Stromal cell of bone marrow (primary cell): ENCODE measurements at regions not wholly inside any gene's neighbourhood (a gene's known extent, or its start where the extent isn't known, plus 50 kb on each side); places are given as distances from the start of the nearest gene placed in this dataset.

Source experiments
- DNase-seq: peaks from one replicate; pipeline ENCODE4 v3.0.0-alpha.2; 2012; ENCODE audit warnings: low read depth

- DNase-seq = no peak
These were observed 115.2 kb upstream of the ITGA4 start for GRCh38 chr2:181341855-181342600.

GRCh38 chr2:181348107-181348837, 108.9 kb upstream of the ITGA4 start:
- no peak for DNase-seq

GRCh38 chr2:181352158-181352557, 105.0 kb upstream of the ITGA4 start:
- no peak for DNase-seq

GRCh38 chr2:181354626-181355025, 102.6 kb upstream of the ITGA4 start:
- peak; percentile 73 for DNase-seq

GRCh38 chr2:181356526-181357130, 100.6 kb upstream of the ITGA4 start:
- peak; percentile 3 for DNase-seq

DNA sequence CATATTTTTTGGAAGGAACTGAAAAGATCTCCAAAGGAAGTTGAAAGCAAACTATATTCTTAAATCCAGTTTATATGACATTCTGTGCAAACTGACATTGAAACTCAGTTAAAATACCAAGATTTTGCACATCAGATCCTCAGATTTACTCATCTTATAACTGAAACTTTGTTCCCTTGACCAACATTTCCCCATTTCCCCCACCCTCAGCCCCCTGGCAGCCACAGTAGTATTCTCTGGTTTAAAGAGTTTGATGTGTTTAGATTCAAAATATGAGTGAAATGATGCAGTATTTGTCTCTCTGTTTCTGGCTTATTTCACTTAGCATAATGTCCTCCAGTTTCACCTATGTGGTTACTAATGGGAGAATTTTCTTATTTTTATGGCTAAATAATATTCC, 99.2 kb upstream of the ITGA4 start:
- DNase-seq = no peak

- no peak for DNase-seq
These were observed 94.6 kb upstream of the ITGA4 start for GRCh38 chr2:181362561-181362960.

- no peak for DNase-seq
These were observed 94.0 kb upstream of the ITGA4 start for GRCh38 chr2:181363164-181363563.

DNA sequence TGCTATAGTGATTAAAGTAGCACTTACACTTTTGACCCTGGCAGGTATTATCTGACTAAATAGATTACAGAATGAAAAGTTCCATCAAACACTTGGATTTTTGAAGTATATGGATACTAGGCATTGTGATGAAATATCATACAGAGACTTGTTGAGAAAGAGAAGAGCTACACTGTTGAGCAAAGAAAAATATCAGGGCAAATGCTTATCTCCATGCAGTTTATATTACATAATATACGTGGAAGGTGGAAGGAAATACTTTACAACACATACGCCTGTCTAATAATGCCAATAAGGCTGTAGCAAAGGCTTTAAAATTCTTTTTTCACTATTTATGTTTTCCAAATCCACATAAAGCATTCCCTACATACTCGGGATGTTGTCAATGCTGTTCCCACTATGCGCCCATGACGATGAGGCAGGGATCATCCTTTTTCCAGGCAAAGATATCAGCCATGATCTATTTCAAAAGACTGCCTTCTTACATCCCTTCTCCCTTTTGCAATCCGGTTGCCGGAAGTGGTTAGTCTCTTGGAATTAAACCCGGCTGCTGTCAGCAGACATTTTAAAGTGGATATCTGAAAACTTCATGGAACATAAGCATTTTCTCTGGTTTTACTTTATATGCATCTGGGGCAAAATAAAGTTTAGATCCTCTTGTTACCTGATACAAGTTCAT, 92.6 kb upstream of the ITGA4 start:
- DNase-seq = peak; percentile 32

GRCh38 chr2:181366675-181367175, 90.5 kb upstream of the ITGA4 start:
- no peak for DNase-seq

DNA sequence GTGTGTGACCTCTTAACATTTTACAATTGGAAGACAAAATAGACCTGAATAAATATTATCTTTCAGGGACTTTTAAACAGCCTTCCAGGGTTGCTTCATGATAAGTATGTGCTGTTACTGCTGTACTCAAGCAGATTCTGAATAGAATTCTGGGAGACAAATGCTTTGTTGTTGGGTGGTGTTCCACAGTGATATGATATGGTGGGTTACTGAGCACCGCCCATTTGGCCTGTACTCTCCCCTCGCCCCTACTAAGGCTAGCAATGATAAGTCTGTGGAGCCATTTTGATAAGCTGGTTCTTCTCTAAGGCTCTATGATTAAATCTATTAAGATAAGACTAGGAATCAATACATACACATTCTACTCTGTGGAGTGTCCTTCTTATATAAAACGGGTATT, 89.8 kb upstream of the ITGA4 start:
- DNase-seq = no peak

DNA sequence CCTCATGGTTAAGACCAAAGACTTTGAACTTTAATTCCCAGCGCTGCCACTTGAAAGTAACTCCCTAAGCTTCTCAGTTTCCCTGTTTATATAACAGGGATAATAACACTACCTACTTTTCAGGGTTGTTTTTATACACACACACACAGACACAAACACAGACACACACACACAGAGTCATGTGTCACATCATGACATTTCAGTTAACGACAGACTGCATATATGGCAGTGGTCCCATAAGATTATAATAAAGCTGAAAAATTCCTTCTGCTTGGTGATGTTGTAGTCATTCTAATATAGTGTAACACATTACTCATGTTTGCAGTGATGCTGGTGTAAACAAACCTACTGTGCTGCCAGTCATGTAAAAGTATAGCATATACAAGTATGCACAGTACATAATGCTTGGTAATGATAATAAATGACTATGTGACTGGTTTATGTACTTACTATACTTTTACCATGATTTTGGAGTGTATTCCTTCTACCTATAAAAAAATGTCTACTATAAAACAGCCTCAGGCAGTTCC, 89.2 kb upstream of the ITGA4 start:
- DNase-seq = no peak

DNA sequence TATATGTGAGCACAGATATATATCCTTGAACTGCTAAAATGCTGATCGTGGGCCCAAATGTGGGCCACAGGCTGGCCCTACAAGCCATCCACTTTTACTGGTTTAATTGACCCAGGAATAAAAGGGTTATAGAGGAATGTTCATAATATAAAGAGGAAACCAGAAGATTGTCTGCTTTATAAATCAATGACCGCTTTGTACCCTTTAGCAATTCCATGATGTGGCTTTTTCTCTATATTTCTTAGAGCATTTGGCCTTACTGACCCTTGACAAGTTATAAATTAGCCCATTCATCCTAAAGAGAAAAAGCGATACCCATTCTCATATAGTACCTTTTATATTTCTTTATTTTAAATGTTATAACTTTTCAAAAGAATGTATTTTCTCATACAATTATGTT, 87.1 kb upstream of the ITGA4 start:
- DNase-seq = no peak

GRCh38 chr2:181371195-181371594, 86.0 kb upstream of the ITGA4 start:
- DNase-seq = no peak

DNA sequence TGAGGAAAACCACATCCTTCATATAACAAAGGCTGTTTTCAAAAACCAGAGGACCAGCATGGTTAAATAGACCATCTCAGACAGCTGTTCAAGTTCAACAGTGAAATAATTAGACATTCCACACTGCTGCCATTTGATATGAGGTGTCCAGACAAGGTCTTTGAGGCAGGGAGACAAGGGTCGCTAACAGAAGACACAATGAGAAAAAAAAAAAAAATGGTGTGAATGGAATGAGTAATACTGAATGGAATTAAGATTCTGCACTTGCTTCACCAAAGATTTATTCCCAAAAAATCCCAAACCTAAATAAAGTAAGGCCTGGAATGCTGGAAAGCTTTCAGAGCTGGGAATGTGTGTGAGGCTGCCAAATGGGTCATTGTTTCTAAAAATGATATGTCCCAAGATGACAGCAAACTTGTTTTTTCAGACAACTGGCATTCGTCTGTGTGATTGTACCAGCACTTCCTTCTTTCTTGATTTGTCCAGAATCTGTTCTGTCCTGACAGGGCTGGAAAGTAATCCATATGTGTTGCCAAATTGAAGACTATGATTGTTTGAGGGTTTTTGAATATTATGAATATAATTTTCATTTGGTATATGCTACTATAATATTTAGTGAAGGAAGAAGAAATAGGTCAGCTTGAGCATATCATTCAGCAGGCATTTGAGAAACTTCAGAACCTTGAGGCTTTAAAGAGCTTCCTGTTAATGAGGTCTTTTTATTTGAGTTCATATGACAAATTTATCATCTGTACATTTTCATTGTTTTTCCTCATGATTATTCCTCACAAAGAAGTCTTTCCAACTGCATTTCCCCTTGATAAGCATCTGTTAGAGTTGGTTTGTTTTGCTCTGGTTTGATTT, 85.2 kb upstream of the ITGA4 start:
- DNase-seq = peak; percentile 34

- DNase-seq = no peak
These were observed 84.5 kb upstream of the ITGA4 start for GRCh38 chr2:181372646-181373040.

DNA sequence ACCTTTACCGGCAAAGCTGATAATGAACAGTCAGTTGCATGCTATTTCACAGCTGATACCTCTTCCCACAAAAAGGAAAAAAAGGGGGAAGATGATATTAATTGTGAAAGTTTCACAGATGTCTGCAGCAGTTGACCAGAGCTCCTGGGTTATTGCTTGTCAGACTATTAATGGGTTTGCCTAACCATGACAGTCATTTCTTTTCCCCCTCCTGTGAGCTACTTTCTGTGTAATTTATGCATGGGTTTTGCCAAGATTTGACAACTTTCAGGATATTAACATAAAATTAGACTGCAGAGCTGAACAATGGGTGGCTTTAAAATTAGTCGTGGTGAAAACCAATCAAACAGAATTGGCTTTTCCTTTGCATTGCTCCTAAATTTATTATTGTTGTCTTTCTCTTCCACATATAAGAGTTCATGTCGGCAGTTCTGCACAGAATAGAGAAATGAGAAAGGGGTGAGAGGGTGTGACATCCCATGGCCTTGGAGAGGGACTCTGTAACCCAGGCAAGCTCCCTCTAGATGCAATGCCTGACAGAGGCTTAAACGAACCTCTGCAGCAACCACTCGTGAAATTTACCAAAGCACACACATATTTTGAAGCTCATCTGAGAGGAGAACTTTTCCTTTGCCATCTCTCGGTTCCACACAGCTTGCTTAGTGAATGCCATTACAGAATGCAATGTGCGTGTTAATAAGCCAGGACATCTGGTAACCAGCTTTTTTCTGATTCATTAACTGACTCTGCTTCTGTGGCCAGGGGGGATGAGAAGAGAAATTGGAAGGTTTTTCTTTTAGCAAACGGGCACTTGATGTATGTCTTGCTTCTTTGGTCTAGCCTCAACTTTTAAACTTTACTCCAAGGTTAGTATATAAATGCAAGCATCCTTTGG, 82.2 kb upstream of the ITGA4 start:
- no peak for DNase-seq

DNA sequence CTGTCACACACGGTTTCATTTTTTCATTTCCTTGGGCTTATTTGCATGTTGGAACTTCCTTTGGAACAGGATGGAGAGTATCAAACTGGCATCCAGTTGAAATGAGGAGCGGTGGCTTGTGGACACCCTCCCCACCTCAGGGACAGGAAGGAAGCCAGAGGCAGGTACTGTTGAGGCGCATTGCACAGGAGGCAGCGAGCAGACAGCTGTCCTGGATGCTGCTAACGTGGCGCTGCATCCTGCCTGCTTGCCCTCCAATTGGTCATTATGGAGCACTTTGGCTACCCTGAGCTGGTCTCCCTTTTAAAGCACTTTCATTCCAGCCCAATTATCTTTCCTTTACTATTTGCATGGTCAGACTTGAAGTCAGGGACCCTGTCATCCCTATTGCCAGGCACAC, 80.7 kb upstream of the ITGA4 start:
- no peak for DNase-seq

DNA sequence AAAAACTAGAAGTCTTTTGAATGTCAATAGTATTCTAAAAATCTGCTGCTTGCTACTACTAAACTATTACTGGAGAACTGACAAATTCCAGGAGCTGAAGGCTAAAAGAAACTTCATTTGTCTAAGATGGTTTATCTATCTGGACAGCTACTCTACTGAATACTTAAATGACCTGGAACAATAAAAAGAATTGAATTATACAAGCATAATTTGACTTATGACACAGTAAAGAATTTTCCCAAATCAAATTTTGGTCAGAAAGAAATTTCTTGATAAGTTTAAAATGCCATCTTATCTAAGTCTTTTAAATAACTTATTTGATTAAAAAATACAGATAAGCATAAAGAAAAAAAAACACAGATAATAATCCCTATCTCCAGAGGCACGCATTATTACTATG, 80.2 kb upstream of the ITGA4 start:
- no peak for DNase-seq

- DNase-seq = no peak
These were observed 78.7 kb upstream of the ITGA4 start for GRCh38 chr2:181378491-181378890.
